NB4 (cell line): ENCODE measurements at regions not wholly inside any gene's neighbourhood (a gene's known extent, or its start where the extent isn't known, plus 50 kb on each side); places are given as distances from the start of the nearest gene placed in this dataset.

ENCODE experiments used
- CTCF ChIP-seq: IDR thresholded peaks from one replicate; pipeline ENCODE4 v1.5.1; 2012; ENCODE audit warnings: low read depth, low read length
- MAX ChIP-seq: IDR thresholded peaks from 2 replicates; pipeline ENCODE4 v1.6.1; 2011; ENCODE audit warnings: low read depth, low read length
- POLR2A ChIP-seq: IDR thresholded peaks from 2 replicates; pipeline ENCODE4 v1.6.1; 2011; ENCODE audit warnings: mild to moderate bottlenecking; ENCODE audit not compliant: insufficient read length; ENCODE audit errors: extremely low read depth

GRCh38 chr1:68812333-68812732 is 315.5 kb upstream of the DEPDC1 start:
- TF ChIP-seq CTCF (no peak), MAX (no peak), POLR2A (no peak)
